ENCODE measurements at regions not wholly inside any gene's neighbourhood (a gene's known extent, or its start where the extent isn't known, plus 50 kb on each side); places are given as distances from the start of the nearest gene placed in this dataset.

DNA sequence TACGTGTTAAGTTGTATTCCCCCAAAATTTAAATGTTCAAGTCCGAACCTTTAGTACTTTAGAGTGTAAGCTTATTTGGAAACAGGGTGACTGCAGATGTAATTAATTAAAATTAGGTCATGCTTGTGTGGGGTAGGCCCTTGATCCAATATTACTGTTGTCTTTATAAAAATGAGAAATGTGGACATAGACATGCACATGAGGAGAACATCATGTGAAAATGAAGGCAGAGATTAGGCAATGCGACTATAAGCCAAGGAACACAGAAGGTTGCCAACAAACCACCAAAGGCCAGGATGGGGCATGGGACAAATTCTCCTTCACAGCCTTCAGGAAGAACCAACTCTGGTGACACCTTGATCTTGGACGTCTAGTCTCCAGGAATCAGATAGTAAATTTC, 1698.4 kb upstream of the SLC10A2 start:
- TF ChIP-seq, protein P1, sequence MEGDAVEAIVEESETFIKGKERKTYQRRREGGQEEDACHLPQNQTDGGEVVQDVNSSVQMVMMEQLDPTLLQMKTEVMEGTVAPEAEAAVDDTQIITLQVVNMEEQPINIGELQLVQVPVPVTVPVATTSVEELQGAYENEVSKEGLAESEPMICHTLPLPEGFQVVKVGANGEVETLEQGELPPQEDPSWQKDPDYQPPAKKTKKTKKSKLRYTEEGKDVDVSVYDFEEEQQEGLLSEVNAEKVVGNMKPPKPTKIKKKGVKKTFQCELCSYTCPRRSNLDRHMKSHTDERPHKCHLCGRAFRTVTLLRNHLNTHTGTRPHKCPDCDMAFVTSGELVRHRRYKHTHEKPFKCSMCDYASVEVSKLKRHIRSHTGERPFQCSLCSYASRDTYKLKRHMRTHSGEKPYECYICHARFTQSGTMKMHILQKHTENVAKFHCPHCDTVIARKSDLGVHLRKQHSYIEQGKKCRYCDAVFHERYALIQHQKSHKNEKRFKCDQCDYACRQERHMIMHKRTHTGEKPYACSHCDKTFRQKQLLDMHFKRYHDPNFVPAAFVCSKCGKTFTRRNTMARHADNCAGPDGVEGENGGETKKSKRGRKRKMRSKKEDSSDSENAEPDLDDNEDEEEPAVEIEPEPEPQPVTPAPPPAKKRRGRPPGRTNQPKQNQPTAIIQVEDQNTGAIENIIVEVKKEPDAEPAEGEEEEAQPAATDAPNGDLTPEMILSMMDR (IDR thresholded peaks at IDR 0.05), result no peak
- TF ChIP-seq POLR2A (IDR thresholded peaks at IDR 0.05), result no peak

All from thyroid gland (tissue), 4 donors.